ENCODE measurements at regions not wholly inside any gene's neighbourhood (a gene's known extent, or its start where the extent isn't known, plus 50 kb on each side); places are given as distances from the start of the nearest gene placed in this dataset.

DNA sequence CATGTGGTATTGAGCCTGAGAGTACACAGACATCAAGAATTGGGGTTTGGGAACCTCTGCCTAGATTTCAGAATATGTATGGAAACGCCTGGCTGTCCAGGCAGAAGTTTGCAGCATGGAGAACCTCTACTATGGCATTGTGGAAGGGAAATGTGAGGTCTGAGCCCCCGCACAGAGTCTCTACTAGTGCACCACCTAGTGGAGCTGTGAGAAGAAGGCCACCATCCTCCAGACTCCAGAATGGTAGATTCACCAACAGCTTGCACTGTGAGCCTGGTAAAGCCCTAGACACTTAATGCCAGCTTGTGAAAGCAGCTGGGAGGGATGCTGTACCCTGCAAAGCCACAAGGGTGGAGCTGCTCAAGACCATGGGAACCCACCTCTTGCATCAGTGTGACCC lies 658.2 kb downstream of the HACE1 start:
- ChIA-PET POLR2A (no interaction called here), CTCF (no interaction called here)
- DNase-seq = no peak
- Mint-ChIP-seq H3K27ac (no peak overlapping the region), H3K36me3 (ENCODE audit: low read depth) (no peaks in the 10 kb centered on the region), H3K4me1 (no peaks in the 10 kb centered on the region), H3K4me3 (no peak overlapping the region), H3K9me3 (peaks cover 5% of the 10 kb centered on the region), H3K27me3 (no peaks in the 10 kb centered on the region)

DNA sequence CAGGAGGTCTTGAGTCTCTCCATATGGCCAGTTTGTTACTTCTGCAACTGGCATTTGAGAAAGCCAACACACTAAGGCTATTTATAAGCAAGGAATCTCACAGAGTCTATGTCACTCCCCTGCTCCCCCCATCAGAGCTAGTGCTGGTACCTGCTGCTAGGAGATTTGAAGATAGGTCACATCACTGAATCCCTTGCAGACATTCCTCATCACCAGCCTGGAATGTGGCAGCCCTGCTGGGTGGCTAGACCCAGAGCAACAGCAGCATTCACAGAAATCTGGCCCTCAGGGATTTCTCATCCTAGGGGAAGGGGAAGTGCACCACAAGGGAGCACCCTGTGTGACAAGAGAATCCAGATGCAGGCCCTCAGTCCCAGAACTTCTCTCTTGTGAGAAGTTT lies 672.1 kb downstream of the HACE1 start:
- Mint-ChIP-seq H3K36me3 (ENCODE audit: low read depth) (no peaks in the 10 kb centered on the region), H3K4me1 (no peaks in the 10 kb centered on the region), H3K9me3 (peaks cover 6% of the 10 kb centered on the region), H3K27me3 (no peaks in the 10 kb centered on the region), H3K27ac (no peak overlapping the region), H3K4me3 (no peak overlapping the region)
- ChIA-PET POLR2A (no interaction called here), CTCF (no interaction called here)
- no peak for DNase-seq

DNA sequence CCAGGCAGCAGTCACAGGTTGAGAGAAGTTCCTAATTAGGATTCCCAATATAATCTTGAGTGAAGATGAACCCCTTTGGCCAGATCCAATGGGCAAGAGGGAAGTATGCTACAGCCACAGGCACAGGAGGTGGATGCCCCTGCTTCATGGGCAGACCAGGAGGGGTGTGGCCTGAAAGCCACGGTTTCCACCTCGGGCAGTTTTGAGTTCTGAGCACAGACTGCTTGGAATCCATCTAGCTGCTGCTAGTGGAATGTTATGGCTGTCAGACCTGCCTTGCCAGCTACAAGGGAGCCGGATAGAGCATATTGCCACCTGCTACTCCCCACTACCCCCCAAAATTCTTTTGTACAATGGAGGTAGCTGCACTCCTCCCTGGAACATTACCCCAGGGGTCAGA lies 672.9 kb downstream of the HACE1 start:
- no peak overlapping the region for H3K27ac Mint-ChIP-seq
- no peaks in the 10 kb centered on the region for H3K27me3 Mint-ChIP-seq
- H3K4me3 Mint-ChIP-seq = no peak overlapping the region
- no peaks in the 10 kb centered on the region for H3K4me1 Mint-ChIP-seq
- DNase-seq = no peak
- peaks cover 3% of the 10 kb centered on the region for H3K9me3 Mint-ChIP-seq
- no peaks in the 10 kb centered on the region for H3K36me3 Mint-ChIP-seq (ENCODE audit: low read depth)
- CTCF ChIA-PET = no interaction called here
- POLR2A ChIA-PET = no interaction called here

DNA sequence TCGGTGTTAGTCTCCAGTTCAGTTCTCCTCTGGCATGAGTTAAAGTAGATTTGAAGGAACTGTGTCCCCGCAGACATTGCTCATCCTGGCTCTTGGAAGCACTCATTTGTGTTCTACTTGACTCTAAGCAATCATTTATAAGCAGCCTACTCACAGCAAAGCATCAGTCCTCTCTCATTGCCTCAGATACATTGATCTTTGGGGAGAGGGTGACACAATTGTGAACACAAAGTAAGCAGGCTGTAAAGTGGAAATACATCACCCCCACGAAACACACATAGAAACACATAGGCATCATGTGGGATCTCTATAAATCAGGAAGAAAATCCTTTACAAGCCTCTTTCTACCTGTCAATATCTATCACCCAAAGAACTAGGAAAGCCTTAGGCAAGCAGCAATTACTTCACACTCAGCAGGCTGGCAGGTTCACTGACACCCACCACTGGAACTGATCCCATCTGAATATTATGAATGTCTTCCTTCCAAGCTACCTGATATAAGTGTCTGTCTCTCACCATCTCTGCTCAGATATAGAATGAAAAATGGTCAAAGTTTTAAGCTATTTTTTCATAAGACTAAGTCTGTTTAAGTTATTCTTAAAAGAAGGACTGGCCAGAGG lies 675.8 kb downstream of the HACE1 start:
- H3K36me3 Mint-ChIP-seq (ENCODE audit: low read depth) = no peaks in the 10 kb centered on the region
- no peak overlapping the region for H3K4me3 Mint-ChIP-seq
- no peaks in the 10 kb centered on the region for H3K27me3 Mint-ChIP-seq

DNA sequence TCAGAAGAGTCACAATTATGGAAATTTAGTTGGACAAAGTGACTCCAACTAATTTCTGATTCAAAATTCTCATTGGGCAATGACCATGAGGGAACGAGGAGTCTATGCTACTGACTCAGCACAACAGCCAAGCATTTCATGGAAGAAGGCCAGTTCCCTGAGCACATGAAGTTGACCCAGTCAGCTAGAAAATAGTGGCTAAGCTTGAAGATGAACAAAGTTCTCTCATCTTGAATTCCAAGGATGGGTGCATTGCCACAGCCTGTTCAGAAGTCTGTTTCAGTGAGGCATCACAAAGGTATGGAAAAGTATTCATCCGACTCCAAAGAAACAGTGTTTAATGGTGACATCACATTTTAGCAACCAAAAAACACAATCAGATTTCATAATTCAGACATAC lies 676.9 kb downstream of the HACE1 start:
- ChIA-PET CTCF (no interaction called here), POLR2A (no interaction called here)
- no peaks in the 10 kb centered on the region for H3K36me3 Mint-ChIP-seq (ENCODE audit: low read depth)
- no peaks in the 10 kb centered on the region for H3K27me3 Mint-ChIP-seq
- no peak for DNase-seq
- H3K27ac Mint-ChIP-seq = no peak overlapping the region
- H3K9me3 Mint-ChIP-seq = no peaks in the 10 kb centered on the region
- H3K4me1 Mint-ChIP-seq = no peaks in the 10 kb centered on the region
- H3K4me3 Mint-ChIP-seq = no peak overlapping the region

More for the DNA sequence above, 675.8 kb downstream of the HACE1 start:
- no peak for DNase-seq
- no peaks in the 10 kb centered on the region for H3K4me1 Mint-ChIP-seq
- ChIA-PET POLR2A (no interaction called here), CTCF (no interaction called here)
- H3K9me3 Mint-ChIP-seq = no peaks in the 10 kb centered on the region
- H3K27ac Mint-ChIP-seq = no peak overlapping the region

DNA sequence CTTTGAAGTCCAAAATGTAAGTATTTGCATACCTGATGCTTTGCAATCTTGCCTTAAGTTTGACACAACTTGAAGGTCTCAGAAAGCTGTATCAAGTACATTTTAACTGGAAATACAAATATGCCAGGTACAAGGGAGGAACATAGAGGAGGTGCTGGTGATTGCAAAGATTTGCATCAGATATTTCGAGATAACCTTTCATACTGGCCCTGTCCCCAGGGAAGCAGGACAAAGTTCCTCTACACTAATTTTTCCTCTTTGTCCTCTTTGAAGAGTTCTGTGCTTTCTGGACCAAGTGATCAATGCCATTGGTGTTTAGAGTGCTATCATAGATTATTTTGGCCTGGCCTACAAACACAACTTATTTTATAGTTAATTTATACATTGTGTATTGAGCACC lies 686.1 kb downstream of the HACE1 start:
- Mint-ChIP-seq H3K27ac (no peak overlapping the region), H3K4me3 (no peak overlapping the region), H3K9me3 (no peaks in the 10 kb centered on the region), H3K4me1 (no peaks in the 10 kb centered on the region), H3K27me3 (no peaks in the 10 kb centered on the region), H3K36me3 (ENCODE audit: low read depth) (no peaks in the 10 kb centered on the region)
- ChIA-PET POLR2A (no interaction called here), CTCF (no interaction called here)
- DNase-seq = no peak

DNA sequence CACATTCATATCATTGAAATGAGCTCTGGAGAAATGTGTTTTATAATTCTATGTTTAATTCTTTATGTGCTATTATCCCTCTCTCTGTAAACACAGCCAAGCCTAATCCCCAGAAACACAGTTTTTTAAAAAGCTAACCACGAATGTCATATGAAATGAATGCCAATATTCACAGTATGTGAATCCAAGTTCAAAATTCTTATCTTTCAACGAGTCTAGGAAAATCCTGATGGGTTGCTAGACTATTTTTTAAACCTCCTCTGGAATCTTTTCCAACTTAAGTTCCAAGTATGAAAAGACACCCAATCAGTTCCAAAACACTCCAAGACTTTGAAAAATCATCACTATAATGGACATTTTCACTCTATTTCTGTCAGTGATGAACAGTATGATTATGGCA lies 689.3 kb downstream of the HACE1 start:
- ChIA-PET POLR2A (no interaction called here), CTCF (no interaction called here)
- Mint-ChIP-seq H3K27ac (no peak overlapping the region), H3K4me3 (no peak overlapping the region), H3K36me3 (ENCODE audit: low read depth) (no peaks in the 10 kb centered on the region), H3K27me3 (no peaks in the 10 kb centered on the region), H3K9me3 (no peaks in the 10 kb centered on the region), H3K4me1 (no peaks in the 10 kb centered on the region)
- no peak for DNase-seq

DNA sequence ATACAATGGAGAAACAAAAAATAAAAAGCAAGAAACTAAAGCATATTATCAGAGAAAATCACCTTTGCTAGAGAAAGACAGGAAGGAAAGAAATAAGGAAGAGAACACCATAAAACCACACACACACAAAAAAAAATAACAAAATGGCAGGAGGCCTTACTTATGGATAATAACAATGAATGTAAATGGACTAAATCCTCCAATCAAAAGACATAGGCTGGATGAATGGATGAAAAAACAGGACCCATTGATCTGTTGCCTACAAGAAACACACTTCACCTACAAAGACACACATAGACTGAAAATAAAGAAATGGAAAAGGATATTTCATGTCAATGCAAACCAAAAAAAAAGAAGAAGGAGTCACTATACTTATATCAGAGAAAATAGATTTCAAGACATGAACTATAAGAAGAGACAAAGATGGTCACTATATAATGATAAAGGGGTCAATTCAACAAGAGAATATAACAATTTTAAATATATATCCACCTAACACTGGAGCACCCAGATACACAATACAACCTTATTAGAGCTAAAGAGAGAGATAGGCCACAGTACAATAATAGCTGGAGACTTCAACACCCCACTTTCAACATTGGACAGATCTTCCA lies 693.6 kb downstream of the HACE1 start:
- ChIA-PET CTCF (no interaction called here), POLR2A (no interaction called here)
- H3K9me3 Mint-ChIP-seq = no peaks in the 10 kb centered on the region
- H3K4me3 Mint-ChIP-seq = no peak overlapping the region
- no peaks in the 10 kb centered on the region for H3K27me3 Mint-ChIP-seq
- no peaks in the 10 kb centered on the region for H3K4me1 Mint-ChIP-seq
- H3K27ac Mint-ChIP-seq = no peak overlapping the region
- no peak for DNase-seq
- H3K36me3 Mint-ChIP-seq (ENCODE audit: low read depth) = no peaks in the 10 kb centered on the region

DNA sequence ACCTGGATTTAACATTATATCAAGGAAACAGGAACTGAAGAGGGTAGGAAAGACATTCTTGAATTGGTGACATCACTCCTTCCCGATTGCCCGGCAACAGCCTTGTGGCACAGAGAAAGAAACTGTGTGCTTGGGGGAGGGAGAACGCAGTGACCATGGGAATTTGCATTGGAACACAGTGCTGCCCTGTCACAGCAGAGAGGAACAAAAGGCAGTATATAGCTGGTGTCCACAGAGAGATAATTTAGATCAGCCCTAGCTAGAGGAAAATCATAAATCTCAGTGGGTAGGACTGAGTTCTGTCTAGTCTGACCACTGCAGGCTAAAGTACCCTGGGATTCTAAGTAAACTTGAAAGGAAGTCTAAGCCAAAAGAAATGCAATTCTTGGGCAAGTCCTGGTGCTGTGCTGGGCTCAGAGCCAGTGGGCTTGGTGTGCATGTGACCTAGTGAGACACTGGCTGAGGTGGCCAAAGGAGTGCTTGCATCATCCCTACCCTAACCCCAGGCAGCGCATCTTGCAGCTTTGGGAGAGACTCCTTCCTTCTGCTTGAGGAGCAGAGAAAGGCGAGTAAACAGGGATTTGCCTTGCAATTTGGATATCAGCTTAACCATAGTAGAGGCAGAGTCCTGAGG lies 697.6 kb downstream of the HACE1 start:
- Mint-ChIP-seq H3K4me1 (no peaks in the 10 kb centered on the region), H3K27me3 (no peaks in the 10 kb centered on the region), H3K4me3 (no peak overlapping the region), H3K27ac (no peak overlapping the region), H3K36me3 (ENCODE audit: low read depth) (no peaks in the 10 kb centered on the region), H3K9me3 (no peaks in the 10 kb centered on the region)
- DNase-seq = no peak
- ChIA-PET POLR2A (no interaction called here), CTCF (no interaction called here)

DNA sequence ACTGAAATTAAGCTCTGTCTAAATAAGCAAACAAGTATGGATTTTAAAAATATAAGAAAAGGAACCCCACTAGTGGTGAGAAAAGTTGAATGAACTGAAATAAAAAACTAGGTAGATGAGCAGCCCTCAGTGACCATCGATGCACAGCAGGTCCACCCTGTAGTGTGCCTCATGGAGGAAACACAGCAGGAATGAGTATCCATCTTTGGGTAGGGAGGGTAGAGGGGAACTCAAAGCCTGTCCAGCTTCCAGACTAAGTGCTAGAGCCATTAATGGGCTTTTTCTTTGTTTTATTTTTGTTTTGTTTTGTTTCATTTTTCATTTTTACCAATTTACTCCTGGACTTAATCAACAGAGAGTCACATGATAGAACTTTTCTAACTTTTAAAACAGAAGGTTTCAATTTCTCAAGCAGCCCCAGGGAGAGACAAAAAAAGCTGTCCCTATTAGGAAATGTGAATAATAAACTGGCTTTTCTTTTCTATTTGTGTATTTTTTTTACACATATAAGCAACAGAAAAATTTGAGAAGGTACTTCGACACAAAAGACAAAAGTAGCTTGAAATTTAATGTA lies 700.6 kb downstream of the HACE1 start:
- Mint-ChIP-seq H3K36me3 (ENCODE audit: low read depth) (no peaks in the 10 kb centered on the region), H3K9me3 (no peaks in the 10 kb centered on the region), H3K4me1 (no peaks in the 10 kb centered on the region), H3K4me3 (no peak overlapping the region), H3K27ac (no peak overlapping the region), H3K27me3 (no peaks in the 10 kb centered on the region)
- ChIA-PET POLR2A (no interaction called here), CTCF (no interaction called here)
- DNase-seq = no peak

DNA sequence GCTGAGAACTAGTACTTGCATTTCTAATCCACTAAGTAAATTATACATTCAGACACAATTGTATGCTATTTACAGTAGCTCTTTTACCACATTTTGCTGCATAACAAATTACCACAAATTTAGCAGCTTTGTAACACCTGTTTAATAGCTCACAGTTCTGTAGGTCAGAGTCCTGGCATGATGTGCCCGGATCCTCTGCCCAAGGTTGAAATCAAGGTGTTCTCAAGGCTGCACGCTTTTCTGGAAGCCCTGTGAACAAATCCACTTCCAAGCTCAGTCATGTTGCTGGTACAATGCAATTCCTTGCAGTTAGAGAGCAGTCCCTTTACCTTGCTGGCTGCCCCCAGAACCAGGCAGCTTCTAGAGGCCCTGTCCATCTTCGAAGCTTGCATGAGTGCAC lies 716.0 kb downstream of the HACE1 start:
- Mint-ChIP-seq H3K9me3 (peaks cover 5% of the 10 kb centered on the region), H3K4me1 (no peaks in the 10 kb centered on the region), H3K36me3 (ENCODE audit: low read depth) (no peaks in the 10 kb centered on the region), H3K27ac (no peak overlapping the region), H3K4me3 (no peak overlapping the region), H3K27me3 (no peaks in the 10 kb centered on the region)
- no peak for DNase-seq
- ChIA-PET CTCF (no interaction called here), POLR2A (no interaction called here)

DNA sequence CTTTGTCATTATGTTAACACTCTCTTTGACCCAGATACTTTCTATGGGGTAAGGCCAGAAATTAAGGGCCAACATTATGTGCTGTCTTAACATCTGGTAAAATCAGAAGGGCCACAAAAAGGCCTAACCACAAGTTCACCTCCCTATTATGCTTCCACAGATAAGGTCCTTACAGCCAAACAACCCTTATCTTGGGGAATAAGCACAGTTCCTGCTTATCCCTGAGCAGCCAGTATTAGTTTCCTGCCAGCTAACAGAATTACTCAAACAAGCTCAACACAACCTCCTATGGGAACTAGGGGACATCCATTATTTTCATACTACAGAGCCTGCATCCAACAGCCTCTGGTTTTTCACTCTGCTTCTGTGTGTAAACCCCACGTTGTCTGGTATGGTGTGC lies 724.8 kb downstream of the HACE1 start:
- H3K27ac Mint-ChIP-seq = no peak overlapping the region
- H3K9me3 Mint-ChIP-seq = no peaks in the 10 kb centered on the region
- POLR2A ChIA-PET = no interaction called here
- H3K4me3 Mint-ChIP-seq = no peak overlapping the region
- no peak for DNase-seq
- no peaks in the 10 kb centered on the region for H3K4me1 Mint-ChIP-seq
- no peaks in the 10 kb centered on the region for H3K27me3 Mint-ChIP-seq
- CTCF ChIA-PET = no interaction called here
- H3K36me3 Mint-ChIP-seq (ENCODE audit: low read depth) = no peaks in the 10 kb centered on the region

DNA sequence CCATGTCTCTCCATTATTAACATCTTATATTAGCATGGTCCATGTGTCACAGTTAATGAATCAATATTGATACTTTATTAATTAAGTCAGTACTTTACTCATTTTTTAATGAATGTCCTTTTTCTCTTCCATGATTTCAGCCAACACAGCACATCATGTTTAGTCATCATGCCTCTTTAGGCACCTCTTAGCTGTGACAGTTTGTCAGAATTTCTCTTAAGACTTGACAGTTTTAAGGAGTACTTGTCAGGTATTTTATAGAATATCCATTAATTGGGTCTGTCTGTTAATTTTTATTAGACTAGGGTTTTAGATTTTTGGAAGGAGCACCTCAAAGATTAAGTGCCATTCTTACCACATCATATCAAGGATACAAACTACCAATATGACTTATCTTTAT lies 729.4 kb downstream of the HACE1 start:
- CTCF ChIA-PET = no interaction called here
- DNase-seq = no peak
- no peak overlapping the region for H3K4me3 Mint-ChIP-seq
- H3K36me3 Mint-ChIP-seq (ENCODE audit: low read depth) = no peaks in the 10 kb centered on the region
- peaks cover 2% of the 10 kb centered on the region for H3K9me3 Mint-ChIP-seq
- no peak overlapping the region for H3K27ac Mint-ChIP-seq
- H3K4me1 Mint-ChIP-seq = no peaks in the 10 kb centered on the region
- no peaks in the 10 kb centered on the region for H3K27me3 Mint-ChIP-seq
- POLR2A ChIA-PET = no interaction called here

DNA sequence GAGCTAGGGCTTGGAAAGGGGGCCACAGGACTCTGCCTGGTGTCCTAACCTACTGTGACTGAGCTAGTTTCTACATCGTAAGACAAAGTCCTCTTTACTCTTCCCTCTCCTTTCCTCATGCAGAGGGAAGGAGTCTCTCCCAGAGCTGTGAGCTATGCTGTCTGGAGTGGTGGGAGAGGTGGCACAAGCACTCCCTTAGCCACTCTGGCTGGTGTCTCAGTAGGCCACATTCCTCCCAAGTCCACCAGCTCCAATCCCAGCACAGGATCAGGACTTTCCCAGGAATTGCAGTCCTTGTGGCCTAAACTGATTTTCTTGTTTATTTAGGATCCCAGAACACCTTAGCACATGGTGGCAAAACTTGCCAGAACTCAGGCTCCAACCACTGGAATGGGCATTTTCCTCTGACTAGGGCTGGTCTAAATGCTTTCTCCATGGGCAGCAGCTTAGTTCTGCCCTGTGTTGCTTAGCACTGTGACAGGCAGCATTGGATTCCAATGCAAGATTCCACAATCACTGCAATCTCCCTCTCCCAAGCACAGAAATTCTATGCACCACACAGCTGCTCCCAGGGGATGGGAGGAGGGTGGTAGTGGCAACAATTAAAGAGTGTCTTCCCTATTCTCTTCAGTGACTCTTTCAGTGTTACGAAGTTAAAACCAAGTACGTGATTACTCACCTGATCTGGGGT lies 733.3 kb downstream of the HACE1 start:
- DNase-seq = no peak
- H3K36me3 Mint-ChIP-seq (ENCODE audit: low read depth) = no peaks in the 10 kb centered on the region
- no peaks in the 10 kb centered on the region for H3K4me1 Mint-ChIP-seq
- no peak overlapping the region for H3K4me3 Mint-ChIP-seq
- POLR2A ChIA-PET = interaction anchor here (0.6 kb wide), 1 partner anchor 28 kb away, joined by 3 read pairs; no protein-coding TSS in a partner anchor
- H3K9me3 Mint-ChIP-seq = peaks cover 3% of the 10 kb centered on the region
- no peak overlapping the region for H3K27ac Mint-ChIP-seq
- H3K27me3 Mint-ChIP-seq = no peaks in the 10 kb centered on the region
- CTCF ChIA-PET = no interaction called here

Data from activated CD4-positive, alpha-beta memory T cell treated with anti-CD3 and anti-CD28 coated beads, Interleukin-2, amount 10 ng/mL, durations not matched to agents 7 days and 5 days (primary cell).